ENCODE measurements at regions not wholly inside any gene's neighbourhood (a gene's known extent, or its start where the extent isn't known, plus 50 kb on each side); places are given as distances from the start of the nearest gene placed in this dataset.
"Not testable (repeated sequence)": the region's sequence is repeated elsewhere in the genome, so short reads cannot be mapped to it uniquely, and the experiment has no call there.

GRCh38 chr21:25457411-25457810 is 149.9 kb downstream of the MRPL39 start:
- peak; percentile 42 for DNase-seq (ENCODE audit: low read depth)

GRCh38 chr21:25456672-25457071 is 150.6 kb downstream of the MRPL39 start:
- no peak overlapping the region for H3K4me3 ChIP-seq (ENCODE audit: low read depth, low read length)
- no peak for TF ChIP-seq CTCF (conservative IDR thresholded peaks at IDR 0.05; ENCODE audit: low read depth, low read length)
- no peak for DNase-seq (ENCODE audit: low read depth)

More at GRCh38 chr21:25457411-25457810, 149.9 kb downstream of the MRPL39 start:
- no peak for TF ChIP-seq CTCF (conservative IDR thresholded peaks at IDR 0.05; ENCODE audit: low read depth, low read length)
- no peak overlapping the region for H3K4me3 ChIP-seq (ENCODE audit: low read depth, low read length)

DNA sequence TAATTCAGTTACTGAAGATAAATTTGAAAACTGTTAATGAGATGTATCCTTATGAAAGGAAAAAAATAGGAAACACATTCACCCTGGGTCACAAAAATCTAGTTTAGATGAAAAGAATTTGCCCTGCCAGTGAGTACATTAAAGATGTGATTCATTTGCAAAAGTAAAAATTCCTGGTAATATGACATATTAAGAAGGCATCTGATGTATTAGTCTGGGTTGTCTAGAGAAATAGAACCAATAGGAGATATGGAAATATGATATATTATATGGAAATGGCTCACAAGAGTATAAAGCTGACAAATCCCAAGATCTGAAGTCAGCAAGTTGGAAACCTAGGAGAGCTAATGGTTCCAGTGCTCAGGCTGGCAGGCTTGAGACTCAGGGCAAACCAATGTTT is 153.8 kb downstream of the MRPL39 start:
- no peak overlapping the region for H3K4me3 ChIP-seq (ENCODE audit: low read depth, low read length)
- no peak for TF ChIP-seq CTCF (conservative IDR thresholded peaks at IDR 0.05; ENCODE audit: low read depth, low read length)
- DNase-seq (ENCODE audit: low read depth) = no peak

GRCh38 chr21:25449950-25450349 is 157.3 kb downstream of the MRPL39 start:
- TF ChIP-seq CTCF (conservative IDR thresholded peaks at IDR 0.05; ENCODE audit: low read depth, low read length) = no peak
- H3K4me3 ChIP-seq (ENCODE audit: low read depth, low read length) = no peak overlapping the region
- DNase-seq (ENCODE audit: low read depth) = no peak

DNA sequence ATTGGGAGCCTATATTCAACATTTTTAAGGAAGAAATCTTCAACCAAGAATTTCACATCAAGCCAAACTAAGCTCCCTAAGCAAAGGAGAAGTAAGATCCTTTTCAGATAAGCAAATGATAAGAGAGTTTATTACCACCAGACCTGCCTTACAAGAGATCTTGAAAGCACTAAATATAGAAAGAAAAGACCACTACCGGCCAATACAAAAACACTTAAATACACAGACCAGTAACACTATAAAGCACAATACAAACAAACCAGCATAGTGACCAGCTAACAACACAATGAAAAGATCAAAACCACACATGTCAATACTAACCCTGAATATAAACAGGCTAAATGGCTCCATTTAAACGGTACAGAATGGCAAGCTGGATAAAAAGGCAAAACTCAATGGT is 165.4 kb downstream of the MRPL39 start:
- no peak overlapping the region for H3K4me3 ChIP-seq (ENCODE audit: low read depth, low read length)
- TF ChIP-seq CTCF (conservative IDR thresholded peaks at IDR 0.05; ENCODE audit: low read depth, low read length) = no peak
- no peak for DNase-seq (ENCODE audit: low read depth)

DNA sequence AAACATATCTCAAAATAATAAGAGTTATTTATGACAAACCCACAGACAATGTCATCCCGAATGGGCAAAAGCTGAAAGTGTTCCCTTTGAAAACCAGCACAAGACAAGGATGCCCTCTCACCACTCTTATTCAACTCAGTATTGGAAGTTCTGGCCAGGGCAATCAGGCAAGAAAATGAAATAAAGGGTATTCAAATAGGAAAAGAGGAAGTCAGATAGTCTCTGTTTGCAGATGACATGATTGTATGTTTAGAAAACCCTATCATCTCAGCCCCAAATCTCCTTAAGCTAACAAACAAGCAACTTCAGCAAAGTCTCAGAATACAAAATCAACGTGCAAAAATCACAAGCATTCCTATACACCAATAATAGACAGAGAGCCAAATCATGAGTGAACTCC is 169.8 kb downstream of the MRPL39 start:
- DNase-seq (ENCODE audit: low read depth); H3K4me3 ChIP-seq (ENCODE audit: low read depth, low read length): not testable (repeated sequence)

DNA sequence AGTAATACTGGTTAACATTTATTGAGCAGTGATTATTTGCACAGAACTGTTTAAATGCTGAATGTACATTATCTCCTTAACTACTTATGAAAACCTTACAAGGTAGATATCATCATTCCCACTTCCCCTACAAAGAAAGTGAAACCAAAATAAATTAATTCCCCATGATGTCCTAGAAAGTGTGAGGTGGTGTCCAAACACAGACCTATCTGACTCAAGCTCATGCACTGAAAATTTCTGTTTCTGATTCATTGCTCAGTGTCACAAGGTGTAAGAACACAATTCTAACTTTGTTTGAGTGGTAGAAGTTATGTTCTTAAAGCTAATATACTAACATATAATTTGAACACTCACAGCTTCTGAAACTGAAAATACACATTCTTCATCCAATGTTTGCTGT is 178.7 kb downstream of the MRPL39 start:
- H3K4me3 ChIP-seq (ENCODE audit: low read depth, low read length) = no peak overlapping the region
- peak; percentile 39 for DNase-seq (ENCODE audit: low read depth)

More for the DNA sequence above, 178.7 kb downstream of the MRPL39 start:
- TF ChIP-seq CTCF (conservative IDR thresholded peaks at IDR 0.05; ENCODE audit: low read depth, low read length) = no peak
